DMS53 (cell line): ENCODE measurements at regions not wholly inside any gene's neighbourhood (a gene's known extent, or its start where the extent isn't known, plus 50 kb on each side); places are given as distances from the start of the nearest gene placed in this dataset.

ENCODE experiments used
- DNase-seq: peaks from one replicate; lab custom pipeline; 2025; lab: John Stamatoyannopoulos, UW

- DNase-seq, result no peak
Observed at GRCh38 chr9:13596383-13596970, 317.0 kb upstream of the MPDZ start.

DNA sequence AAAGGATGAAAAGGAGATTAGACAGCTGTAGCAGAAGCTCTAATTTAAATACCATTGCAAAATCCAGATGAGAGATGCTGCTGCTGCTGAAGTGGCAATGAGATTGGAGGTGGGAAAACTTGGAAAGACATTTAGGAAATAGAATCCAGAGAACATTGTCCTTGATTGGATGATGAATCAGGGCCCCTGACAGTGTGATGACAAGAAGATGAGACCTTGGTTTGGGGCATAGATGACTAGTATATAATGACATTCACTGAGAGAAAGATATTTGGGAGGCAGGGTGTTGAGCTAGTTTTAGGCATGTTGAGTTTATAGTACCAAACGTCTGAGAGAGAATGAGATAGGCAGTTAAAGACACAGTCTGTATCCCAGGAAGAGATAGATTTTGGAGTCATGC, 311.5 kb upstream of the MPDZ start:
- no peak for DNase-seq

- DNase-seq, result no peak
Observed at GRCh38 chr9:13589034-13589737, 309.7 kb upstream of the MPDZ start.

GRCh38 chr9:13588151-13589033, 308.9 kb upstream of the MPDZ start:
- no peak for DNase-seq

- DNase-seq, result no peak
Observed at GRCh38 chr9:13587571-13587970, 308.1 kb upstream of the MPDZ start.

- peak; percentile 0 for DNase-seq
Observed at GRCh38 chr9:13586587-13587374, 307.3 kb upstream of the MPDZ start.

DNA sequence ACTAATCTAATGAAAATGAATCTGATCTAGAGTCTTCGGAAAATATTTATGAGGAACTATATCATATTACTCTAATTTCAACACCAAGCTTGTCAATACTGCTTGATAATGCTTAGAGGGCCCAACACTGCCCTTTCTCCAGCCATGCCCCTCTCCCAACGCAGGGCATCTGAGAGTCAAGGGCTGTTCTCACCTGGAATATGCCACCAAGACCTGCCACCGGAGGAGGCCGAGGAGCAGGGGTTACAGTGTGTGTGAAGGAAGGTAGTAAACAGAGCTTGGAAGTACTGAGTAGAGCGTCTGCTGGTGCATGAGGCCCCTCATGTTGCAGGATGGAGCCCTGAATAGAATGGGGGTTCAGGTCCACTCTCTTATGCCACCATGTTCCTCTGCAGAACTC, 301.3 kb upstream of the MPDZ start:
- DNase-seq, result no peak

DNA sequence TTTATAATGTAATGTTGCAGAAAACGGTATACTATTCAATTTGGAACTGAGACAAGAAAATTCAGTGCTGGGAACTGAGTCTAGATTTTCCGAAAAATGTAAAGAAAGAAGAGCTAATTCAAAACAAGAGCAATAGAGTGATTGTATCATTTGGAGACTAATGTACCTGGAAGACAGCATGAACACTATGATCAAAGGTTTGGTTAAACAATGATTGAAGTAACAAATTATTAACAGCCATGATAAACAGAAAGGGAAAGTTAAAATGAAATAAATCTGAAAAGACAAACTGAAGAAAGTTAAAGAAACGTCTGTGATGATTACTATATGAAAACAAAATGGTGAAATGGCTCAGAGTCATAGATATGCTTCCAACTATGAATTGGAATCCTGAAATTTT, 300.6 kb upstream of the MPDZ start:
- DNase-seq, result no peak

DNA sequence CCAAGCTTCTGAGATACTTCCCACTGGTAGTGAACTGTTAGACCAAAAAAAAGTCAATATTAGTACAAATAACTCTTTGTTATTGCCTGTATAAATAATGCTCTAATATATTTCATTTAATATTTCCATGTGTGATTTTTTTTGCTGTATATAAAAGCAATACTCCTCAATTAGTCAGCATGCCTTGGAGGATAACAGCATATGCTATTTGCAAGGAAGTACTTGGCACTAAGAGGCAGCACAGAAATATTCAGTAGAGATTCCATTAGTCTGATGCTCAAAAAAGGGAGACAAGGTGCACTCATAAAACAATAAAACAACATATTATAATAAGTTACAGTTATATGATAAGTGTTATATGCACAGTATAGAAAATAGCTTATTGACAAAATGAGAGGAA, 296.6 kb upstream of the MPDZ start:
- DNase-seq, result no peak

DNA sequence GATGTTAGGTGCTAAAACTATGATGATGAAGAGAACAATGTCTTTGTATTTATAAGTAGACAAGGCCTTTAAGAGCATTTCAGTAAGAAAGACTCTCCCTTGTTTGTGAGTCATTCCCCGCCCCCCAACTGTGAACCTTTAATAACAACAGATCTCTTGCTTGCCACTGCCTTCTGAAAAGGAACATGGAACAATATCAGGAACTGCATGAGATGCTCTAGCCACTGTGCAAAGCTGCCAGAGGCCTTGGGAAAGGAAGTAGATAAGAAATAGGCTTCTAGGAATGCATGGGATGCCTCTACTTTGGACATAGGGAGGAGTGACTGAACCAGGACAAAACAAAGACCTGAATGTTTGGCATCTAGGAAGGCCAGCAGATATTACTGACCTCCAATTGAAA, 296.1 kb upstream of the MPDZ start:
- DNase-seq, result no peak

- DNase-seq, result no peak
Observed at GRCh38 chr9:13570068-13570974, 290.8 kb upstream of the MPDZ start.

DNA sequence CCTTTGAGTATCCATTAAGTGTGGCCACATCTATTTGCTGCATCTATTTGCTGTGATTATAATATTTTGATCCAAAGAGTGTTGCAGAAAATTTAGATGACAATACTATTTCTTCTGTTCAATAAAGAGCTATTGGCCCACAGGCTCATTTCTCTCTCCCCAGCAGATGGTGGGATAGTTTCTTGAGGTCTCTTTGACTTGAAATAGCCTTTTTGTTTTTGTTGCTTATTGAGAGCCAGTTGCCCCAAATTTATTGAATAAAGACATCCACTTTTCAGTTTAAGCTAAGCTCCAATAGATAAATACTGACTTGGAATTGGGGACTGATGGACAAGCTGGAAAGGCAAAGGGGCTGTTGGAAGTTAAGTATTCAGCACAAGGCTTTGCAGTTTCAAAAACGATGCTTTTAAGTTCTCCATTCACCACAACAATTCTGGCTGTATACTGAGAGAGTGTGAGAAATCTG, 290.1 kb upstream of the MPDZ start:
- DNase-seq, result no peak

GRCh38 chr9:13568841-13569601, 289.5 kb upstream of the MPDZ start:
- DNase-seq, result peak; percentile 39

- DNase-seq, result peak; percentile 26
Observed at GRCh38 chr9:13568405-13568804, 288.9 kb upstream of the MPDZ start.

DNA sequence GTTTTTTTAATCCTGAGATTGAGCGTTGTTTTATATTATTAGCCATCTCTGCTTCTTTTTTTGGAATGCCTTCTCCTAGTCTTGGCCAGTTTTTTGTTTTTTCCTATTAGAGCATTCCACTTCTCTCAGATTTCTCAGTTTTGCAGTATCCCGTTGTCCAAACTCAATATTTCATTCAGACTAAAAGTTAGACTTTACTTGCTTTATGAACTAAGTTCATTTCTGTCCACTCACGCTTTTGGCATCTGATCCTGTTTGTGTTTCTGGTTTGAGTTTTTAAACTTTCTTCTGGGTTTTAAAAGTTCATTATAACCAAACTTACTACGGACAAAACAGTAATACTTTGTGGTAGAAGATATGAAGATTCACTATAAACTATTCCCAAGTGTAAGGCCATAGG, 288.3 kb upstream of the MPDZ start:
- no peak for DNase-seq

DNA sequence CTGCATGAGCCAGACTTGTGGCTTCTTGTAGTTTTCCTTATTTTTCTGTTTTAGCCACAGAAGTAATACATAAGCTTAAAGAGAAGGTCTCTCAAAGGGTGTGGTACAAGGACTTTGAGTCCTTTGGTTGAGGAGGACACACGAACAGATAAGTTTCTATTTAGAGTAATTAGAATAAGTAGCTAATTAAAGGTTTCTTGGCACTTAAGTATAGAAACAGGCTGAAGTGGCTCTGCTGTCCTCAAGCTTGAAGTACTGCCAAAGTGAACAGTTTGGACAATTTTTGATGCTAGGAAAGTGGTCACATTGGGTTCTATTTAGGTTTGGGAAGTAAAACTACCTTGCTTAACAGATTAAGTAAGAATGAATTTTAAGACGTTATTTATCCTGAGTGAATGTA, 278.3 kb upstream of the MPDZ start:
- DNase-seq, result no peak

GRCh38 chr9:13556656-13557055, 277.2 kb upstream of the MPDZ start:
- DNase-seq, result no peak

DNA sequence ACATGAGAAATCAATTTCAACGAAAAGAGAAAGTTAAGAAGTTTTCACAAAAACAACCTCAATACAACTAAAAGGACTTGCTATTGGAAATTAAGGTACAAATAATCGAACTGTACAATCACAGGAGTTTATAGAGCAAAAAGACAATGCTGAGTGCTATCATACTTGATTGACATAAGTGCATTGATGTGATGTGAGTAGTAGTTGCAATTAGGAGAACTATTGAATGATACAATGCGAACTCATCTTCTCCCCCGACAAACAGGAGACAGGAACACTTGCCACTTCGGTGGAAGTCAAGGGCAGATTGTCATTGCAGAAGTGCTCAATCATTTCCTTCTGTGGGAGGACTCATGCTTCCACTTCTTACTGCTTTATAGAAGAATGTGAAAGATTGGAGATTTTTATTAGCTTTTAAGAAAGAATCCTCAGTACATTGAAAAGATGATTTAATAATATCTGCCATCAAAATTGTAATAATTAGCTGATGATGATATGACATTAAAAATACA, 276.6 kb upstream of the MPDZ start:
- no peak for DNase-seq

DNA sequence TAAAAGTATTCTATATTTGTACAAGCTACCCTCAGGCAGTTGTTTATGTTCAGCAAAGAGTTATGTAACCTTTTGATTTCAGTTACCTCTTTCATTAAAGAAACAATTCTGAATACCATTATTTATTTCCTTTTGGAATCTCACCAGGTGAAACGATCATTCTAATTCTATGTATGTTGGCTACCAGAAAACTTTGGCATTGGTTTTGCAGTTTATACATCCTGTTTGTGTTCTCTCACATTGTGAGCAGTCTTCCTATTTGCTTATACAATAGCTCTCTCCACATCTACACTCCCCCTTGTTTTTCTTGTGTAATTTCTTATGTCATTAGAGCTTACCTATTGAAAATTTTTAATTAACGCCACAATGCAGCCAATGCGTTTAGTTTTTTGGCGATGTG, 276.0 kb upstream of the MPDZ start:
- DNase-seq, result no peak

DNA sequence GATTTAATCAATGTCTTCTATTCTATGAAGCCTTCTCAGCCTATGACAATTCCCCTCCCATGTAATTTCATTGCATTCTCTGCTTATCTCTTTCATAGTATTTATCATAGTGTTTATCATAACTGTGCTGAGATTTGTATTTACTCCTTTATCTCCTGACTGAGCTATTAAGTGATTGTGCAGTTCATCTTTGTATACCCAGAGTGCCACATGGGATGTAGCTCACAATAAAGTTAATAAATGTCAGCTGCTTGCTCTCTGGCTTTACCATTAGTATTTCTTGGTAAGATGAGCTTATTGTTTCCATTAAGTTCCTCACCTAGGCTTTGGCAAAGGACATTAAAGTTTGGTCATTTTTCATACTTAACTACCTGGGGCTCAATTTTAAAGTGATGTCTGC, 275.1 kb upstream of the MPDZ start:
- no peak for DNase-seq
